Vagina (tissue), 2 donors: ENCODE measurements at regions not wholly inside any gene's neighbourhood (a gene's known extent, or its start where the extent isn't known, plus 50 kb on each side); places are given as distances from the start of the nearest gene placed in this dataset.

Experiments used
- POLR2A ChIP-seq, 2 donors: fragments of 450-650 bp; IDR thresholded peaks; one replicate each; pipeline ENCODE4 v1.6.1; 2017; ENCODE audit warnings: antibody characterized with exemption in 2 of 2, mild to moderate bottlenecking in 2 of 2, moderate library complexity in 2 of 2
- POLR2AphosphoS5 ChIP-seq, 2 donors: sonication (generic); formaldehyde crosslinking; IDR thresholded peaks; one replicate each; pipeline ENCODE4 v1.9.0; 2017; ENCODE audit warnings: antibody characterized with exemption in 2 of 2, mild to moderate bottlenecking in 2 of 2, low read depth in 1 of 2; ENCODE audit not compliant: insufficient read depth in 1 of 2
- TF ChIP-seq, protein P1 (sequence below), 3 experiments: fragments of 450-650 bp in 2 of 3; fragments of 200-600 bp in 1 of 3; sonication (generic) in 1 of 3; IDR thresholded peaks; one replicate each; pipeline ENCODE4 v1.5.1; 2017 to 2019; ENCODE audit warnings: antibody characterized with exemption in 3 of 3, mild to moderate bottlenecking in 2 of 3, moderate library complexity in 2 of 3

DNA sequence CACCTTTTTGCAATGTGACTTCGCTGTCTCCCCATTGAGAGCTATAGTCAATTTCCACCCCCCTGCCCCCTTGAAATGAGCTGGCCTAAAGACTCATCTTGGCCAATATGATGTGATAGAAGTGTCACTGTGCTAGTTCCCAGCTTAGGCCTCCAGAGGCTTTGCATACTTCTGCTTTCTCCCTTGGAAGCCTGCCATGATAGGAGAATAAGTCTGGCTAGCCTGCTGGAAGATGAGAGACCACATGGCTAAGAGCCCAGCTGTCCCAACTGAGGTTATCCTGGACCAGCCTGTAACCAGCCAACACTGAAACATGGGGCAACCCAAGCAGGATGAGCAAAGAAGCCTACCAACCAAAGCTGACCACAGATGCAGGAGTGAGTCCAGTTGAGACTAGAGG lies 196.9 kb downstream of the GRIN2B start:
- TF ChIP-seq, protein P1, sequence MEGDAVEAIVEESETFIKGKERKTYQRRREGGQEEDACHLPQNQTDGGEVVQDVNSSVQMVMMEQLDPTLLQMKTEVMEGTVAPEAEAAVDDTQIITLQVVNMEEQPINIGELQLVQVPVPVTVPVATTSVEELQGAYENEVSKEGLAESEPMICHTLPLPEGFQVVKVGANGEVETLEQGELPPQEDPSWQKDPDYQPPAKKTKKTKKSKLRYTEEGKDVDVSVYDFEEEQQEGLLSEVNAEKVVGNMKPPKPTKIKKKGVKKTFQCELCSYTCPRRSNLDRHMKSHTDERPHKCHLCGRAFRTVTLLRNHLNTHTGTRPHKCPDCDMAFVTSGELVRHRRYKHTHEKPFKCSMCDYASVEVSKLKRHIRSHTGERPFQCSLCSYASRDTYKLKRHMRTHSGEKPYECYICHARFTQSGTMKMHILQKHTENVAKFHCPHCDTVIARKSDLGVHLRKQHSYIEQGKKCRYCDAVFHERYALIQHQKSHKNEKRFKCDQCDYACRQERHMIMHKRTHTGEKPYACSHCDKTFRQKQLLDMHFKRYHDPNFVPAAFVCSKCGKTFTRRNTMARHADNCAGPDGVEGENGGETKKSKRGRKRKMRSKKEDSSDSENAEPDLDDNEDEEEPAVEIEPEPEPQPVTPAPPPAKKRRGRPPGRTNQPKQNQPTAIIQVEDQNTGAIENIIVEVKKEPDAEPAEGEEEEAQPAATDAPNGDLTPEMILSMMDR (IDR thresholded peaks at IDR 0.05), result no peak
- TF ChIP-seq POLR2A (IDR thresholded peaks at IDR 0.05) (no peak), POLR2AphosphoS5 (IDR thresholded peaks at IDR 0.05; ENCODE audit: insufficient read depth in 1 of 2, low read depth in 1 of 2) (no peak)
